Astrocyte (in vitro differentiated cells and primary cell): ENCODE measurements at regions not wholly inside any gene's neighbourhood (a gene's known extent, or its start where the extent isn't known, plus 50 kb on each side); places are given as distances from the start of the nearest gene placed in this dataset.

ENCODE experiments used
- DNase-seq: peaks from one replicate; pipeline ENCODE4 v3.0.0-alpha.2; 2010; ENCODE audit warnings: low read depth
- FAIRE-seq: peaks from 2 replicates; lab custom pipeline; 2011; peaks lifted over from hg19 to GRCh38; lab: Jason Lieb, UNC
- H2AFZ ChIP-seq: 2 replicates; pipeline ENCODE4 v1.6.0; 2012; ENCODE audit warnings: low read depth, low read length, inconsistent platforms
- H3K27ac ChIP-seq: 2 replicates; pipeline ENCODE4 v1.5.1; 2011; ENCODE audit warnings: low read depth, low read length, inconsistent platforms
- H3K27me3 ChIP-seq: 2 replicates; pipeline ENCODE4 v1.6.0; 2011; ENCODE audit warnings: low read length, inconsistent platforms; ENCODE audit not compliant: insufficient read depth
- H3K36me3 ChIP-seq: 2 replicates; pipeline ENCODE4 v1.5.1; 2011; ENCODE audit warnings: low read length, inconsistent platforms; ENCODE audit not compliant: insufficient read depth
- H3K4me1 ChIP-seq: 2 replicates; pipeline ENCODE4 v1.5.1; 2011; ENCODE audit warnings: low read length, inconsistent platforms; ENCODE audit not compliant: insufficient read depth
- H3K4me2 ChIP-seq: 2 replicates; pipeline ENCODE4 v1.6.0; 2012; ENCODE audit warnings: low read length, inconsistent platforms
- H3K4me3 ChIP-seq: 2 replicates; pipeline ENCODE4 v1.5.1; 2011; ENCODE audit warnings: low read depth, mild to moderate bottlenecking, low read length, inconsistent platforms; ENCODE audit not compliant: insufficient read depth
- H3K79me2 ChIP-seq: 2 replicates; pipeline ENCODE4 v1.6.0; 2012; ENCODE audit warnings: mild to moderate bottlenecking, low read length, inconsistent platforms; ENCODE audit not compliant: insufficient read depth
- H3K9ac ChIP-seq: 2 replicates; pipeline ENCODE4 v1.6.0; 2012; ENCODE audit warnings: mild to moderate bottlenecking, low read length, inconsistent platforms
- H3K9me3 ChIP-seq: 2 replicates; pipeline ENCODE4 v1.5.1; 2012; ENCODE audit warnings: low read depth, mild to moderate bottlenecking, low read length, inconsistent platforms; ENCODE audit not compliant: insufficient read depth
- H4K20me1 ChIP-seq: 2 replicates; pipeline ENCODE4 v1.6.0; 2012; ENCODE audit warnings: low read length, inconsistent platforms; ENCODE audit not compliant: insufficient read depth
- H3K27ac Mint-ChIP-seq: one replicate; pipeline ENCODE4 v1.8.0; 2021; ENCODE audit warnings: mild to moderate bottlenecking, mixed read lengths; ENCODE audit not compliant: unreplicated experiment
- H3K27me3 Mint-ChIP-seq: one replicate; pipeline ENCODE4 v1.8.0; 2021; ENCODE audit warnings: low read depth, mixed read lengths; ENCODE audit not compliant: unreplicated experiment
- H3K36me3 Mint-ChIP-seq: one replicate; pipeline ENCODE4 v1.8.0; 2021; ENCODE audit warnings: low read depth, mixed read lengths; ENCODE audit not compliant: unreplicated experiment
- H3K4me1 Mint-ChIP-seq: one replicate; pipeline ENCODE4 v1.8.0; 2021; ENCODE audit warnings: low read depth, mixed read lengths; ENCODE audit not compliant: unreplicated experiment
- H3K4me3 Mint-ChIP-seq: one replicate; pipeline ENCODE4 v1.8.0; 2021; ENCODE audit warnings: mild to moderate bottlenecking, moderate library complexity, mixed read lengths; ENCODE audit not compliant: unreplicated experiment
- H3K9me3 Mint-ChIP-seq: one replicate; pipeline ENCODE4 v1.8.0; 2021; ENCODE audit warnings: mild to moderate bottlenecking, mixed read lengths; ENCODE audit not compliant: unreplicated experiment
- EZH2 ChIP-seq: IDR thresholded peaks from 2 replicates; pipeline ENCODE4 v1.6.1; 2012; ENCODE audit warnings: mild to moderate bottlenecking, low read length, inconsistent platforms; ENCODE audit not compliant: insufficient read depth
- TF ChIP-seq, protein P1 (sequence below): IDR thresholded peaks from 2 replicates; pipeline ENCODE4 v1.5.1; 2011; ENCODE audit warnings: low read depth, mild to moderate bottlenecking, inconsistent platforms, low read length, moderate library complexity; ENCODE audit not compliant: insufficient read depth

DNA sequence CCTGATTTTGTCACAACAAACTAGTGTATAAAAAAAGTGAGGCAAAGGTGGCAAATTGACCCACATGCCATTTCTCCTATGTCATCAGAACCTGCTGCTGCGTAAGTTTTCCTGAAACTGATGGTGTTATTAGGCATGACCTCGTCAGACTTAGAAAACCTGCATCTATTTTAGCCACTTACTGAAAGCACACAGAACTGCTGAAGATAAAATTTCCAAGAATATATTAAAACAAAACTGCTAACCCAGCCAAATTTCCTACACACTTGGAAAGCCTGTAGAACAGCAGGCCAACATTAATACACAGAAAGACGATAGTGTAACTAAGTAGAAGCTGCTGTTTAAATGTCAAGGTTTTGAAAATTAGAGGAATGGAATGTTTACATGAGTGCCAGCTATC lies 674.5 kb upstream of the CXADR start:
- Histone ChIP-seq H3K27me3 (no peaks in the 10 kb centered on the region), H2AFZ (no peak overlapping the region), H3K4me1 (no peaks in the 10 kb centered on the region), H4K20me1 (no peaks in the 10 kb centered on the region), H3K36me3 (no peaks in the 10 kb centered on the region), H3K79me2 (no peaks in the 10 kb centered on the region), H3K27ac (no peak overlapping the region), H3K4me3 (no peak overlapping the region), H3K9me3 (no peaks in the 10 kb centered on the region), H3K4me2 (no peak overlapping the region), H3K9ac (no peak overlapping the region)
- H3K9me3 Mint-ChIP-seq: no peaks in the 10 kb centered on the region
- no peaks in the 10 kb centered on the region for H3K36me3 Mint-ChIP-seq
- peaks cover 13% of the 10 kb centered on the region for H3K4me1 Mint-ChIP-seq
- FAIRE-seq: no peak
- TF ChIP-seq, protein P1, sequence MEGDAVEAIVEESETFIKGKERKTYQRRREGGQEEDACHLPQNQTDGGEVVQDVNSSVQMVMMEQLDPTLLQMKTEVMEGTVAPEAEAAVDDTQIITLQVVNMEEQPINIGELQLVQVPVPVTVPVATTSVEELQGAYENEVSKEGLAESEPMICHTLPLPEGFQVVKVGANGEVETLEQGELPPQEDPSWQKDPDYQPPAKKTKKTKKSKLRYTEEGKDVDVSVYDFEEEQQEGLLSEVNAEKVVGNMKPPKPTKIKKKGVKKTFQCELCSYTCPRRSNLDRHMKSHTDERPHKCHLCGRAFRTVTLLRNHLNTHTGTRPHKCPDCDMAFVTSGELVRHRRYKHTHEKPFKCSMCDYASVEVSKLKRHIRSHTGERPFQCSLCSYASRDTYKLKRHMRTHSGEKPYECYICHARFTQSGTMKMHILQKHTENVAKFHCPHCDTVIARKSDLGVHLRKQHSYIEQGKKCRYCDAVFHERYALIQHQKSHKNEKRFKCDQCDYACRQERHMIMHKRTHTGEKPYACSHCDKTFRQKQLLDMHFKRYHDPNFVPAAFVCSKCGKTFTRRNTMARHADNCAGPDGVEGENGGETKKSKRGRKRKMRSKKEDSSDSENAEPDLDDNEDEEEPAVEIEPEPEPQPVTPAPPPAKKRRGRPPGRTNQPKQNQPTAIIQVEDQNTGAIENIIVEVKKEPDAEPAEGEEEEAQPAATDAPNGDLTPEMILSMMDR: no peak
- TF ChIP-seq EZH2: no peak
- H3K27ac Mint-ChIP-seq: no peak overlapping the region
- no peak overlapping the region for H3K4me3 Mint-ChIP-seq
- H3K27me3 Mint-ChIP-seq: no peaks in the 10 kb centered on the region
- peak; percentile 46 for DNase-seq

DNA sequence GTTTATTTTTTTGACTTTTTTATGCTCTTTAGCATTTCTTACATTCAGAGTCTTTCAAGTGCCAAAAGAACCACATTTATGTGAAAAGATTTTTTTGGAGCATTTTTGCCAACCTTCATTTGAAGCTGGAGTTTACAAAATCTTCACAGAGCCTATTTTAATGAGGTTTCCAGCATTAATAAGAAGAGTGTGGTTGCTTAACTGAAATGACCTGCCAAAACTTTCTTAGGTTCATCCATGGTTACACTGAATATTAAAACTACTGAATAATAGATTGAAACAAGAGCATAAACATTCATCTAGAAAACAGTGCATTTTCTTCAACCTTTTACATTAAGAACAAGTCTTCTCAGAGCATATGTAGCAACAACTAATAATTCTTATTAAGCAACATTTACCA lies 672.3 kb upstream of the CXADR start:
- FAIRE-seq: no peak
- Mint-ChIP-seq H3K36me3 (no peaks in the 10 kb centered on the region), H3K27ac (no peak overlapping the region), H3K27me3 (no peaks in the 10 kb centered on the region), H3K4me1 (peaks cover 13% of the 10 kb centered on the region), H3K4me3 (no peak overlapping the region), H3K9me3 (no peaks in the 10 kb centered on the region)
- H3K9ac ChIP-seq: no peak overlapping the region
- no peak overlapping the region for H3K4me2 ChIP-seq
- no peaks in the 10 kb centered on the region for H3K36me3 ChIP-seq
- H3K4me1 ChIP-seq: no peaks in the 10 kb centered on the region
- DNase-seq: no peak
- no peaks in the 10 kb centered on the region for H3K27me3 ChIP-seq
- H3K79me2 ChIP-seq: no peaks in the 10 kb centered on the region
- TF ChIP-seq, protein P1: no peak
- no peak for TF ChIP-seq EZH2
- no peaks in the 10 kb centered on the region for H3K9me3 ChIP-seq
- H2AFZ ChIP-seq: no peak overlapping the region
- H4K20me1 ChIP-seq: no peaks in the 10 kb centered on the region
- no peak overlapping the region for H3K27ac ChIP-seq
- H3K4me3 ChIP-seq: no peak overlapping the region

DNA sequence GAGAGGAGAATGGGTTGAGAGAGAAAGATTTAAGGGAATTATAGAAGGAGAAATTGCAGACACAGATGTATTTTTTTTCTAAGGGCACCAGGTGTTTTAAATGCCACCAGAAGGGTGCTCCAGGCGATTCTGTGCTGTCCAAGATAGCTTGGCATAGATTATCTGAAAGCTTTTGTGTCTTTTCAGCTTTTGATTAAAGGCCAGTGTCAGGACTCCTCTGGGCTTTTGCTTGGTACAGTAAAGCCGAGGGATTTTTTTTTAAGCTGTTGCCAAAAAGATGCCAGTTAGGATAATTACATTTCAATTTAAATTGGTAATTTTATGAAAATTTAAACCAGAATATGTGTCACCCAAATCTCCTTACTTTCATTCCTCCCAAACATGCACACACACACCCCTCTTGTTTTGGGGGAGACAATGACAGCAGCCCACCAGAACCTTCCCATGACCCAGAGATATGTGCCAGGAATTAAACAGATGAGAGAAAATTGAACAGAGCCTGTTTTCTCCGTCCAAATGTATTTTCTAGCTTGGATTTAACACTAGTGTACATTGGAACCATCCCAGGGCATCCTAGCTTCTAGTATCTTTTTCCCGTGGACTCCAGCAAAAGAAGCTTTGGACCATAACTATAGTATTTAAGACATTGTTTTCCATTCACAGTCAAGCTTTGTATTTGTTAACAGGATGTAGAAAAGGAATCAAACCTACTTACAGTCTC lies 670.7 kb upstream of the CXADR start:
- Histone ChIP-seq H3K4me3 (no peak overlapping the region), H3K9ac (no peak overlapping the region), H3K4me2 (peak overlapping the region; percentile 51), H2AFZ (peak overlapping the region; percentile 49), H3K27ac (no peak overlapping the region), H3K36me3 (no peaks in the 10 kb centered on the region), H3K79me2 (no peaks in the 10 kb centered on the region), H4K20me1 (no peaks in the 10 kb centered on the region), H3K27me3 (no peaks in the 10 kb centered on the region), H3K9me3 (no peaks in the 10 kb centered on the region), H3K4me1 (no peaks in the 10 kb centered on the region)
- Mint-ChIP-seq H3K9me3 (no peaks in the 10 kb centered on the region), H3K27ac (no peak overlapping the region), H3K27me3 (no peaks in the 10 kb centered on the region), H3K4me3 (no peak overlapping the region), H3K36me3 (no peaks in the 10 kb centered on the region), H3K4me1 (peaks cover 13% of the 10 kb centered on the region)
- TF ChIP-seq, protein P1: no peak
- no peak for TF ChIP-seq EZH2
- DNase-seq: no peak
- FAIRE-seq: no peak
